ENCODE measurements at regions not wholly inside any gene's neighbourhood (a gene's known extent, or its start where the extent isn't known, plus 50 kb on each side); places are given as distances from the start of the nearest gene placed in this dataset.

DNA sequence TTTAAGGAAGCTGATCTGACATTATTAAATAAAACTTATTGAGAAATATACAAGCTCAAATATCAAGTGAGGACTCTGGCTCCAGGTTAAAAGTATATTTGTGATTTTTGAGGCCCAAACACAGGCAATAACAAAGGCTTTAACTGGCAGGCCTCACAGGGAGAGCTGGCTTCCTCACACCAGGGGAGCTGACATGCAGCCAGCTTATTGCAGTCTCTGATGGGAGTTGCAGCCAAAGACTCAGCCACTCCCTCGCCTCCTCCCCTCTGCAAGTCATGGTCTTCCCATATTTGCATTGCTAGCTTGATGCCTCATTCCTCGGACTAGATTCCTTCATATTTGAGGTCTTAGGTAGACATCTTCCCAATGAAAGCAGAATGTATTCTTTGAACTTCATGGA lies 647.1 kb upstream of the SLITRK6 start:
- Histone ChIP-seq H3K4me2 (ENCODE audit: insufficient read depth, low read length) (no peak overlapping the region), H3K27ac (ENCODE audit: insufficient read depth, low read depth, low read length) (no peak overlapping the region), H3K27me3 (ENCODE audit: control insufficient read depth in 2 of 2, insufficient read depth in 2 of 2, low read length in 2 of 2) (no peaks in the 10 kb centered on the region), H3K9me3 (replicated peaks; ENCODE audit: control insufficient read depth, insufficient read depth, low read length) (peaks cover 4% of the 10 kb centered on the region), H3K4me3 (replicated peaks in 1 of 3; ENCODE audit: insufficient read depth in 1 of 3, low read depth in 1 of 3, low read length in 3 of 3) (no peak overlapping the region), H3K36me3 (ENCODE audit: control insufficient read depth in 2 of 2, extremely low read depth in 1 of 2, insufficient read depth in 2 of 2, low read length in 2 of 2) (no peaks in the 10 kb centered on the region), H3K79me2 (ENCODE audit: control insufficient read depth, insufficient read depth, low read length) (no peaks in the 10 kb centered on the region), H2AFZ (ENCODE audit: low read depth, low read length) (no peak overlapping the region), H4K20me1 (replicated peaks; ENCODE audit: control insufficient read depth, extremely low read depth, insufficient read depth, low read length) (no peaks in the 10 kb centered on the region), H3K9me1 (replicated peaks; ENCODE audit: control insufficient read depth, extremely low read depth, insufficient read depth, low read length) (no peaks in the 10 kb centered on the region), H3K4me1 (ENCODE audit: control insufficient read depth, extremely low read depth, insufficient read depth, low read length) (no peaks in the 10 kb centered on the region), H3K9ac (replicated peaks; ENCODE audit: extremely low read depth, insufficient read depth, low read length) (no peak overlapping the region)
- dilution Hi-C loops (cut with MboI; ENCODE audit: extremely low pct_ligation_motif_present, low sequenced_read_pairs), result no loop called here
- TF ChIP-seq, protein P1, sequence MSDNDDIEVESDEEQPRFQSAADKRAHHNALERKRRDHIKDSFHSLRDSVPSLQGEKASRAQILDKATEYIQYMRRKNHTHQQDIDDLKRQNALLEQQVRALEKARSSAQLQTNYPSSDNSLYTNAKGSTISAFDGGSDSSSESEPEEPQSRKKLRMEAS (IDR thresholded peaks at IDR 0.05; ENCODE audit: insufficient read depth, insufficient read length), result no peak
- no peak for TF ChIP-seq JUN (IDR thresholded peaks at IDR 0.05; ENCODE audit: borderline replicate concordance, insufficient read depth, insufficient read length, low read depth)
- no peak for TF ChIP-seq EZH2 (IDR thresholded peaks at IDR 0.05; ENCODE audit: borderline replicate concordance, low read depth, low read length, severe bottlenecking)
- TF ChIP-seq FOS (IDR thresholded peaks at IDR 0.05; ENCODE audit: borderline replicate concordance, insufficient read depth, low read length), result no peak
- no peak for TF ChIP-seq POLR2AphosphoS5 (IDR thresholded peaks at IDR 0.05; ENCODE audit: insufficient read depth, low read depth, low read length)
- TF ChIP-seq MYC (IDR thresholded peaks at IDR 0.05; ENCODE audit: low read depth, low read length), result no peak
- TF ChIP-seq, protein P2, sequence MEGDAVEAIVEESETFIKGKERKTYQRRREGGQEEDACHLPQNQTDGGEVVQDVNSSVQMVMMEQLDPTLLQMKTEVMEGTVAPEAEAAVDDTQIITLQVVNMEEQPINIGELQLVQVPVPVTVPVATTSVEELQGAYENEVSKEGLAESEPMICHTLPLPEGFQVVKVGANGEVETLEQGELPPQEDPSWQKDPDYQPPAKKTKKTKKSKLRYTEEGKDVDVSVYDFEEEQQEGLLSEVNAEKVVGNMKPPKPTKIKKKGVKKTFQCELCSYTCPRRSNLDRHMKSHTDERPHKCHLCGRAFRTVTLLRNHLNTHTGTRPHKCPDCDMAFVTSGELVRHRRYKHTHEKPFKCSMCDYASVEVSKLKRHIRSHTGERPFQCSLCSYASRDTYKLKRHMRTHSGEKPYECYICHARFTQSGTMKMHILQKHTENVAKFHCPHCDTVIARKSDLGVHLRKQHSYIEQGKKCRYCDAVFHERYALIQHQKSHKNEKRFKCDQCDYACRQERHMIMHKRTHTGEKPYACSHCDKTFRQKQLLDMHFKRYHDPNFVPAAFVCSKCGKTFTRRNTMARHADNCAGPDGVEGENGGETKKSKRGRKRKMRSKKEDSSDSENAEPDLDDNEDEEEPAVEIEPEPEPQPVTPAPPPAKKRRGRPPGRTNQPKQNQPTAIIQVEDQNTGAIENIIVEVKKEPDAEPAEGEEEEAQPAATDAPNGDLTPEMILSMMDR (IDR thresholded peaks at IDR 0.05; ENCODE audit: extremely low read depth in 1 of 2, insufficient read depth in 1 of 2, low read depth in 1 of 2, low read length in 2 of 2), result no peak
- TF ChIP-seq POLR2A (IDR thresholded peaks at IDR 0.05; ENCODE audit: low read depth, low read length), result no peak
- TF ChIP-seq GATA2 (IDR thresholded peaks at IDR 0.05; ENCODE audit: insufficient read depth, insufficient read length, low read depth, low read length), result no peak
- no peak for DNase-seq (ENCODE audit: low read depth, low spot score)
- ChIA-PET POLR2A (no interaction called here), CTCF (no interaction called here)
- BruUV-seq (replicated peaks), result no TSS peak
- intact Hi-C loops (cut with micrococcal nuclease), result no loop called here
- no peak for FAIRE-seq
